IgD-negative memory B cell (primary cell): ENCODE measurements at regions not wholly inside any gene's neighbourhood (a gene's known extent, or its start where the extent isn't known, plus 50 kb on each side); places are given as distances from the start of the nearest gene placed in this dataset.
"Not testable (repeated sequence)": the region's sequence is repeated elsewhere in the genome, so short reads cannot be mapped to it uniquely, and the experiment has no call there.

ENCODE experiments used
- H3K27ac Mint-ChIP-seq, 3 donors: one replicate each; pipeline ENCODE4 v1.8.0; 2020 to 2022; ENCODE audit warnings: mild to moderate bottlenecking in 3 of 3, mixed read lengths in 3 of 3, moderate library complexity in 1 of 3
- H3K27me3 Mint-ChIP-seq: one replicate; pipeline ENCODE4 v1.8.0; 2021; ENCODE audit warnings: mixed read lengths
- H3K36me3 Mint-ChIP-seq: one replicate; pipeline ENCODE4 v1.8.0; 2020; ENCODE audit warnings: mild to moderate bottlenecking, mixed read lengths
- H3K4me1 Mint-ChIP-seq, 3 donors: one replicate each; pipeline ENCODE4 v1.8.0; 2020 to 2022; ENCODE audit warnings: mixed read lengths in 3 of 3, mild to moderate bottlenecking in 1 of 3
- H3K4me3 Mint-ChIP-seq, 4 donors: one replicate each; pipeline ENCODE4 v1.8.0; 2020 to 2022; ENCODE audit warnings: mild to moderate bottlenecking in 4 of 4, mixed read lengths in 4 of 4, moderate library complexity in 3 of 4
- H3K9me3 Mint-ChIP-seq, 3 donors: one replicate each; pipeline ENCODE4 v1.8.0; 2020 to 2021; ENCODE audit warnings: mixed read lengths in 3 of 3, mild to moderate bottlenecking in 1 of 3

DNA sequence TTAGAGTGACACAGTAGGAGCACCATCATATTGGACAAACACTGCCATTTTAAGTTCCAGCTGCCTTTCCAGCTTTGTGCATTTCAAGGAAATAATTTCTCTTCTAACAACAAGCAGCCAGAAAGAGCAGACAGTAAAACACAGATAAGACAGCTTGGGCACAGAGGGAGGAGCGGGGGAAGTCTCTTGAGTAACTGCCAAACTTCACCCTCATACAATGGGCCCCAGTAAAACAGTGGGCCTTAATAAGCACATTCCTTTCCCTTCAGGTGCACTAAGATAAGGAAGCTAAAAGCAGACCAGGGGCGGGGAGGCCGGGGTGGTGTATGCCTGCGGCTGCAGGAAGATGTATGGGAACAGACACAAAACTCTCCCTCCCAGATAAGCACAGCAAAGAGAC, 53.7 kb upstream of the UXT start:
- H3K36me3 Mint-ChIP-seq, H3K27me3 Mint-ChIP-seq, H3K4me1 Mint-ChIP-seq, H3K27ac Mint-ChIP-seq, H3K9me3 Mint-ChIP-seq, H3K4me3 Mint-ChIP-seq: not testable (repeated sequence)

DNA sequence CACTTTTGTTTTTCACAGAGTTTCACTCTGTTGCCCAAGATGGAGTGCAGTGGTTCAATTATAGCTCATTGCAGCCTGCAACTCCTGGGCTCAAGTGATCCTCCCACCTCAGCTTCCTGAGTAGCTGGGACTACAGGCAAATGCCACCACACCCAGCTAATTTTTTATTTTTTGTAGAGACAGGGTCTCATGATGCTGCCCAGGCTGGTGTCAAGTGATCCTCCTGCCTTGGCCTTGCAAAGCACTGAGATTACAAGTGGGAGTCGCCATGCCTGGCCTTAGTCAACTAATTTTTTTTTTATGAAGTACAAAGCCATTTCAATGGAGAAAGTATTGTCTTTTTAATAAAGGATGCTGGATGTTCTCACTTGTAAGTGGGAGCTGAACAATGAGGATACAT, 51.3 kb upstream of the UXT start:
- H3K9me3 Mint-ChIP-seq: peaks cover 0 to 3% (median 0%) of the 10 kb centered on the region in 3 donors

More for the DNA sequence above, 51.3 kb upstream of the UXT start:
- Mint-ChIP-seq H3K4me1 (no peaks in the 10 kb centered on the region), H3K36me3 (no peaks in the 10 kb centered on the region), H3K4me3 (no peak overlapping the region), H3K27ac (no peak overlapping the region), H3K27me3 (peaks cover 12% of the 10 kb centered on the region)
